GM19025 (cell line): ENCODE measurements at regions not wholly inside any gene's neighbourhood (a gene's known extent, or its start where the extent isn't known, plus 50 kb on each side); places are given as distances from the start of the nearest gene placed in this dataset.
"Not testable (repeated sequence)": the region's sequence is repeated elsewhere in the genome, so short reads cannot be mapped to it uniquely, and the experiment has no call there.

Experiments
- ATAC-seq: cut with Tn5 transposase; IDR thresholded peaks from one replicate; pipeline ENCODE4 v1.9.1; 2021; ENCODE audit warnings: mild to moderate bottlenecking, low read depth, moderate library complexity; ENCODE audit not compliant: unreplicated experiment

- no peak for ATAC-seq
Observed at GRCh38 chr13:50225193-50226155, 210.2 kb downstream of the KCNRG start.

- ATAC-seq: no peak
Observed at GRCh38 chr13:50226515-50227155, 211.4 kb downstream of the KCNRG start.

- ATAC-seq: no peak
Observed at GRCh38 chr13:50227361-50227760, 212.1 kb downstream of the KCNRG start.

GRCh38 chr13:50228527-50228926 lies 213.3 kb downstream of the KCNRG start:
- ATAC-seq: no peak

- no peak for ATAC-seq
Observed at GRCh38 chr13:50229960-50230661, 214.9 kb downstream of the KCNRG start.

GRCh38 chr13:50230662-50230978 lies 215.4 kb downstream of the KCNRG start:
- ATAC-seq: no peak

GRCh38 chr13:50233574-50233973 lies 218.3 kb downstream of the KCNRG start:
- ATAC-seq: not testable (repeated sequence)

GRCh38 chr13:50235604-50236342 lies 220.5 kb downstream of the KCNRG start:
- no peak for ATAC-seq

GRCh38 chr13:50236898-50237318 lies 221.7 kb downstream of the KCNRG start:
- peak; percentile 87 for ATAC-seq

GRCh38 chr13:50238922-50239321 lies 223.7 kb downstream of the KCNRG start:
- no peak for ATAC-seq

- no peak for ATAC-seq
Observed at GRCh38 chr13:50241479-50241878, 226.2 kb downstream of the KCNRG start.

GRCh38 chr13:50243931-50244330 lies 228.7 kb downstream of the KCNRG start:
- ATAC-seq: no peak

GRCh38 chr13:50244355-50244712 lies 229.1 kb downstream of the KCNRG start:
- no peak for ATAC-seq

GRCh38 chr13:50244713-50245574 lies 229.7 kb downstream of the KCNRG start:
- ATAC-seq: peak; percentile 94

GRCh38 chr13:50247223-50247622 lies 232.0 kb downstream of the KCNRG start:
- ATAC-seq: no peak

GRCh38 chr13:50248516-50249143 lies 233.4 kb downstream of the KCNRG start:
- ATAC-seq: no peak

GRCh38 chr13:50249144-50249521 lies 233.9 kb downstream of the KCNRG start:
- no peak for ATAC-seq

GRCh38 chr13:50250401-50250800 lies 235.2 kb downstream of the KCNRG start:
- ATAC-seq: no peak

GRCh38 chr13:50255639-50256038 lies 240.4 kb downstream of the KCNRG start:
- ATAC-seq: no peak
